Mucosa of descending colon (tissue), 3 donors: ENCODE measurements at regions not wholly inside any gene's neighbourhood (a gene's known extent, or its start where the extent isn't known, plus 50 kb on each side); places are given as distances from the start of the nearest gene placed in this dataset.
A peak's percentile ranks its signal among the peaks of the same experiment; 100 is the strongest.

Experiments used
- ATAC-seq: fragments of 200-7000 bp; cut with Tn5 transposase; one replicate; pipeline ENCODE4 v1.9.1; 2020; ENCODE audit warnings: mild to moderate bottlenecking, moderate library complexity
- DNase-seq, 3 donors: peaks; one replicate each; pipeline ENCODE4 v3.0.0-alpha.2; 2020
- H3K36me3 ChIP-seq: fragments of 200-600 bp; one replicate; pipeline ENCODE4 v1.8.0; 2021; ENCODE audit warnings: low read depth, mild to moderate bottlenecking
- H3K4me1 ChIP-seq: fragments of 200-600 bp; one replicate; pipeline ENCODE4 v1.8.0; 2021; ENCODE audit warnings: low read depth, mild to moderate bottlenecking
- H3K4me3 ChIP-seq: fragments of 200-600 bp; one replicate; pipeline ENCODE4 v1.8.0; 2021; ENCODE audit warnings: mild to moderate bottlenecking
- H3K9me3 ChIP-seq: fragments of 200-600 bp; one replicate; pipeline ENCODE4 v1.8.0; 2021; ENCODE audit warnings: mild to moderate bottlenecking
- CTCF ChIP-seq: fragments of 200-600 bp; IDR thresholded peaks from one replicate; pipeline ENCODE4 v1.8.0; 2022; ENCODE audit warnings: antibody characterized with exemption, mild to moderate bottlenecking
- intact Hi-C, 2 donors: fragments of 100-400 bp; cut with DNase I in 1 of 2; cut with micrococcal nuclease in 1 of 2; formaldehyde crosslinking; loops; one replicate each; pipeline versions ENCODE4 v1.11.0 to v1.11.1; 2022; cut with DNase I, micrococcal nuclease
- donor health status: DM: no; HTN: no; CAD: no; lungs with moderate emphysema.
- donor health status: DM: no; HTN: no; CAD: no.
- donor health status: DM: no; HTN: yes; CAD: no.

- Histone ChIP-seq H3K4me1 (no peaks in the 10 kb centered on the region), H3K9me3 (no peaks in the 10 kb centered on the region), H3K4me3 (no peak overlapping the region), H3K36me3 (no peaks in the 10 kb centered on the region)
- intact Hi-C loops: no loop called here
- TF ChIP-seq CTCF: no peak
- ATAC-seq: no peak
- no peak for DNase-seq
Observed at GRCh38 chr3:5750874-5751640, 563.5 kb downstream of the EDEM1 start.

- H3K4me3 ChIP-seq: no peak overlapping the region
- DNase-seq (no peak), ATAC-seq (no peak)
- no peaks in the 10 kb centered on the region for H3K4me1 ChIP-seq
- intact Hi-C loops: no loop called here
- no peaks in the 10 kb centered on the region for H3K36me3 ChIP-seq
- TF ChIP-seq CTCF: no peak
- no peaks in the 10 kb centered on the region for H3K9me3 ChIP-seq
Observed at GRCh38 chr3:5754602-5755001, 567.1 kb downstream of the EDEM1 start.

DNA sequence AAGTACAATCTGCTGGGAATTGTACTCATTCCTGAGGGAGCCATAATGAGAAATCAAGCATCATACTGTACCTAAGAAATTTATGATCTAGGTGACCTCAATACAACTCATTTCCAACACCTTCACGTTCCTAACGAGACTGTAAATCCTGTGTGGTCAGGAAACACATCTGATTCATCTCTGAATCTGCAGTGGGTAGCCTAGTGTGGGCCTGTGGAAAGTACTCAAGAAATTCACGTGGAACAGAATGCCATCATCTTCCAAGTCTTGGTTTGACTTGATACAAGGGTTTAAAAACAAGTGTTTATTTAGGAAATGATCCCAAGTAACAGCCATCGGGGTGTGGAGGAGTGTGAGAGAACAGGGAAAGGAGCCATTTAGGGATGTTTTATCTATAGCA is 568.9 kb downstream of the EDEM1 start:
- ATAC-seq (peak; percentile 11), DNase-seq (no peak)
- Histone ChIP-seq H3K4me1 (no peaks in the 10 kb centered on the region), H3K9me3 (no peaks in the 10 kb centered on the region), H3K36me3 (no peaks in the 10 kb centered on the region), H3K4me3 (no peak overlapping the region)
- intact Hi-C loops: no loop called here
- no peak for TF ChIP-seq CTCF

DNA sequence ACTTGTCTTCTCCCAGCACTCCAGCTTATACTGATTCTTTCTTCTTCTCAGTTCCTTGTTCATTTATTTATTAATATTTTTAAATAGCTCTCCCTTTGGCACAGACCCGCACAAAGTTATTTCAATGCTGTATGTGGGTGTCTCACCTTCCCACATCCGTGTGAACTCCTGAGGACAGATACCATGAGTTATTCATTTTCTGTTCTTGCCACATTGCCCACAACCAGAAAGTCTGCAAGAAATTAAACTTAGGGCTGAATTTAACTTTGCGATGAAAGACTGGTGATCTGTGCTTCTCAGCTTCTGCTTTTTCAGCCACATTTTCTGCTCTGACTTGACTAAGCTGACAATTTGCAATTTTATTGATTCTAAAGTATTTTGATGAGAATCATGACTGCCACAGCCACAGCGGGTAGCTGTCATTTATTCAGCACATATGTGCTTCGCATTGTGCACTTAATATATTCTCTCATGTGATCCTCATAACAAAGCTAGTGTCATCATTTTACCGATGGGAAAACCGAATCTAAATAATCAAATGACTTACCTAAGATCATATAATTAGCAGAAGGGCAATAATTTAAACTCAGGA is 569.8 kb downstream of the EDEM1 start:
- DNase-seq (no peak), ATAC-seq (no peak)
- Histone ChIP-seq H3K4me1 (no peaks in the 10 kb centered on the region), H3K9me3 (no peaks in the 10 kb centered on the region), H3K36me3 (no peaks in the 10 kb centered on the region), H3K4me3 (no peak overlapping the region)
- intact Hi-C loops: no loop called here
- TF ChIP-seq CTCF: no peak

DNA sequence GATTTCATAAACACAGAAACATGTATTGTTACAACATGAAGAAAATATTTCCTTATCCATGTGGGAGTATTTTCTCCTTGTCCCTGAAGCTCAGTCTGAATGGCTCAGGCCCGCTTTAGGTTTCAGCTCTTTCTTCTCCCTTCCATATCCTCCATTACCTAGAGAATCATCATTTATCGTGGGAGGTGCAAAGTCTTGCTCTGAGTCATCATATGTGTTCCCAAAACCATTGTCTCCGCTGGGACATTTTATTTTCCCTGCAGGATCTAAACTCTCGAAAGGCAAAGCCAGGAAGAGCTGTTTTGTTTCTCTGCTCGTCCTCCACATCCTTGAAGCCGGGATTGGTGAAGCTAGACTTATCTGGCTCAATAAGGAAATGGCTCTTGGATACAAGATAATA is 571.2 kb downstream of the EDEM1 start:
- ATAC-seq (no peak), DNase-seq (no peak)
- H3K4me3 ChIP-seq: no peak overlapping the region
- H3K36me3 ChIP-seq: no peaks in the 10 kb centered on the region
- intact Hi-C loops: no loop called here
- no peak for TF ChIP-seq CTCF
- H3K4me1 ChIP-seq: no peaks in the 10 kb centered on the region
- no peaks in the 10 kb centered on the region for H3K9me3 ChIP-seq
